Ovary (tissue), 3 donors: ENCODE measurements at regions not wholly inside any gene's neighbourhood (a gene's known extent, or its start where the extent isn't known, plus 50 kb on each side); places are given as distances from the start of the nearest gene placed in this dataset.

Experiments used
- CTCF ChIP-seq, 3 donors: fragments of 450-650 bp in 2 of 3; fragments of 200-600 bp in 1 of 3; IDR thresholded peaks; one replicate each; pipeline versions ENCODE4 v1.5.1 to v1.8.0; 2016 to 2022; ENCODE audit warnings: antibody characterized with exemption in 3 of 3, mild to moderate bottlenecking in 1 of 3
- POLR2A ChIP-seq: fragments of 450-650 bp; IDR thresholded peaks from one replicate; pipeline ENCODE4 v1.6.1; 2017; ENCODE audit warnings: antibody characterized with exemption, mild to moderate bottlenecking, moderate library complexity
- donor health status: DM: no; HTN: no; CAD: no.

DNA sequence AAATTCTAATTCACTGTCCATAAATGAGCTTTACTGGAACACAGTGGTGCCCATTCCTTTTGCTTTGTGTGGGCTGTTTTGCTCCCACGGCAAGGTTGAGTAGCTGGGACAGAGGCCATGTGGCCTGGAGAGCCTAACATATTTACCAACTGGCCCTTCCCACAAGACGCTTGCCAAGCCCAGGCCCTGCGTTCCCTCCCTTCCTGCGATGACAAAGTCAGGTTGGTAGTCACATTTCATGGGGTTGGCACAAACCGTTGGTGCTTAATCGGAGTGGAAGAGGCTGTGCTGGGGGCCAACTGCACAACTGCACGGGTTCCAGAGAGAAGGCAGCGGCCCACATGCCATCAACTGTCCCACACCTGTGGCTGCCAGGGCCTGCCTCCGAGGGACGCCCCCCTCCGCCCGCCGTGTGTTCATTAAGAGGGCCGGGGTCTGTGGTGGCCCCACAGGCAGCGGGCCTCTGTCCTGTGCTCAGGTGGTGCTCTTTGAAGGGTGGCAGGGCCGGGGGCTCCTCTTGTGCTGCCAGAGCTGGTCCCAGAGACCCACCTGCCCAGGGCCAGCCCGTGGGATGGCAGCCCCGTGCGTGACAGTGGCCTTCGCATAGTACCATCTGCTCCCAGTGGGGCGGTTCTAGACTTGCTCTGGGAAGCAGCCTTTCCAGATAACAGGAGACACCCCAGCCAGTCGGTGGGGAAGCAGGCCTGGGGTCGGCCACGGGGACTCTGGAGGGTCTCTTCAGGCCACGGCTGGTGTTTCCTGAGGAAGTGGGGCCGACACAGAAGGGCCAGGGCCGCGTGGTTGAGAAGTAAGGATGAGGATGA lies 81.5 kb upstream of the CLDN5 start:
- TF ChIP-seq CTCF (IDR thresholded peaks at IDR 0.05) (no peak), POLR2A (no peak)
